Erythroblast (primary cell): ENCODE measurements at regions not wholly inside any gene's neighbourhood (a gene's known extent, or its start where the extent isn't known, plus 50 kb on each side); places are given as distances from the start of the nearest gene placed in this dataset.

Source experiments
- GATA1 ChIP-seq: IDR thresholded peaks from 2 replicates; pipeline ENCODE4 v1.6.1; 2011; ENCODE audit warnings: low read depth, mild to moderate bottlenecking, control low read depth, low read length, moderate library complexity
- POLR2A ChIP-seq: IDR thresholded peaks from 2 replicates; pipeline ENCODE4 v1.6.1; 2011; ENCODE audit warnings: mild to moderate bottlenecking, low read length

GRCh38 chr19:30997222-30997621 lies 352.0 kb downstream of the TSHZ3 start:
- TF ChIP-seq POLR2A (no peak), GATA1 (no peak)
